Fibroblast of peridontal ligament (primary cell): ENCODE measurements at regions not wholly inside any gene's neighbourhood (a gene's known extent, or its start where the extent isn't known, plus 50 kb on each side); places are given as distances from the start of the nearest gene placed in this dataset.
"Not testable (repeated sequence)": the region's sequence is repeated elsewhere in the genome, so short reads cannot be mapped to it uniquely, and the experiment has no call there.

Experiments used
- DNase-seq: peaks from one replicate; pipeline ENCODE4 v3.0.0-alpha.2; 2010; ENCODE audit errors: extremely low read depth

DNA sequence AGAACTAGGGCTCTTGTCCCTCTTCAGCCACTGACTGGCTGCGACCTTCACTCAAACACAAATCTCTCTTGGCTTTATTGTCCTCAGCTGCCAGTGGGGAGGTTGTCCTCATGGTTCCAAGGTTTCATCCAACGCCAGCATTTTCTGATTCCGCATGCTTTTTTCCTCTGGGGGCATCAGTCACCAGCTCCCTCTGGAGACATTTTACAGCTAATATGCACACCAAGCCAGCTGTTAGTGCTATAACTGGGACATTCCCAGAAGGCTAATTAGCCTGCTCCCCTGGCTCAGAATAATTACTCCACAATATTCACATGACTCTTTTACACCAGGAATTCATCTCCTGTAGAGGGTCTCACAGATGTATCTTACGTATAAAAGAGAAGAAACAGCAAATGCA lies 193.6 kb upstream of the ANKRD55 start:
- DNase-seq, result no peak

DNA sequence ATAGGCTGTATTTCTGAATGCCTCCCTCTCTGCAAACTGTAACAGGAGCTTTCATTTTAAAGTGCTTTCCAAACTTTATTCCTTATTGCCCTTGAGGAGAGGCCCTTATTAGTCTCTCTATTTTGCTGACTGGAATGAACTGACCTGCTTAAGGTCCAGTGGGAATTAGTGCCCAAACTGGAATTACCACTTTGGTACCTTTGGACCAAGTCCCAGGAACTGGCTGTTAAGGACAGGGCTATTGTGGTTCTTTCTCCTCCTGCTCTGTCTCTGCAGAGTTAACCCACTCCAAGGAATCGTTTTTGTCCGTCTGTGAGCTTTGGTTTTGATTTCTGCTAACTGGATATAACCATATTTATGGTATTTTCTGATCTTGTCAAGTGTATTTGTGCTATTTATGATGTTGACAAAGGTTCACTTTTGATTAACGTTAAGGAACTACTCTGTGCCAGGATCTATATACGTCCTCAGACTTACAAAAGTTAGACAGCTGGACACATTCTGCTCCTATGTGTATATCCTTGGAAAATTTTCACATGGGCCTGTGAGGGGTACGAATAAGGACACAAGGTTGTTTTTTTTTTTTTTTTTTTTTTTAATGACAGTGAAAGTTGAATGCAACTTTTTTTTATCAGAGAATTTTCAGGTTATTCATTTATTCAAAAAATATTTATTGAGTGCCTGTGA lies 189.1 kb upstream of the ANKRD55 start:
- no peak for DNase-seq

DNA sequence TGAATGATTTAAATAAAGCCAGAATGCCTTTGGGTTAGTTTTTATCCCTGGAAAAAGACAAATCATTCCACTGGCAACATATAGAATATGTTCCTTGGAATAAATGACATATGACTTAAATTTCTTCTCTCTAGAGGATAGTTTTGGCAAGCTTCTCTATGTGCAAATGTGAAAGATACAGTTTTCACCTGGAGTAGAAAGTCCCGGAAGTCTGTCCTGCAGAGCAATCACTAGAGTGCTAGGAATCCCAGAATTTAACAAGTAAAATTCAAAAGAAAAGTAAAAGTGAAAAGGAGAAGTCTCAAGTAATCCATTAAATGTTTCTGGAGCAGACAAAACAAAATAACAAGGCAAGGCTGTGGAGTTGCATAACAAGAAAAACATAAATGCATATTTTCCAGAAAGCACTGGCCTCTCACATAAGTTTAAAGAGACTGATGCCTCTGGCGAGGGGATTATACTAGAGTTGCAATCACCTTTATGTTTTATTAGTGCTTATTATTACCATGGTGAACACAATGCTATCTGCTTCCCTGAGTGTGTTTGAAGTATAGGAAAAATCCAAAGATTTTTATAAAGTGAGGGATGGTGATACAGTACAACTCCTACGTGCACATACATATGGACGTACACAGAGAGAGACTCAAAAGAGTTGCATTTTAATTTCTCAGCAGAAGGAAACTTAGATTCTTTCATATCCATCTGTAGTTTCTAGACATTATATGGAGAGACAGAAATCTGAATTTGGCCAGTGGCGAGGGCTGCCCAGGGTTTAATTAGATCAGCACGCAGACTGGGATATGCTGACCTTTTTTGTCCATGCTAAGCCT lies 188.3 kb upstream of the ANKRD55 start:
- no peak for DNase-seq

DNA sequence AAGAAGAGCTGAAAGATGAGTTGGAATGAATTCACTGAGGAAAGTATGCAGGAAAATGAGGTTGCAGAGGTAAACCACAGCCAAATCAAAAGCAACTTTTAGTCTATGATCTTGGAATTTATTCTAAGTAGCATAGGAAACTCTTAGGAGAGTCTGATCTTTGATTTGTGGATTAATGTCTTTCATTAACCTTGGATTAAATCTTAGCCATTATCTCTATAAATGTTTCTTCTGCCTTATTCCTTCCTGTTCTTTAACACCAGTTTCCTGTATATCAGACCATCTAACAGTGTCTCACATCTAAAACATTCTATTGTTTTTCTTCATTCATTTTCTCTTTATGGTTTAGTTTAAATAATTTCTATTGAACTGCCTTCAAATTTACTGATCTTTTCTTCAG lies 187.2 kb upstream of the ANKRD55 start:
- DNase-seq, result no peak

DNA sequence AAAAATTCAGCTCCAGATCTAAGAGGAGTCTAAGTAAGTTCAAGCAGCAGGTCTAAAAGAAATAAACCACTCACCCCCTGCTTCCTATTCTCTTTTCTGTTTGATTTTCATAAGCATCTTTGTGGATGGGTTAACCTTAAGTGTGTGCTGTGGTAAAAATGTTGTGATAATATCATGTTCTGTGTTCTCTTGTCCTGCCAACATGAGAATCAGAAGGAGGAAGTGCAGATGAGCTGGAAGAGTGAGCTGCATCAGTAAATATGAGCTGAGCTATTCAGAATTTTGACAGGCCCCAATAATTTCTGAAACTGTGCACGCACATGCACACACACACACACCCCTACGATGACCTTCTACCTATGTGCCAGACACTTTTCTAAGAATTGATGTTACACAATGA lies 186.5 kb upstream of the ANKRD55 start:
- DNase-seq, result no peak

DNA sequence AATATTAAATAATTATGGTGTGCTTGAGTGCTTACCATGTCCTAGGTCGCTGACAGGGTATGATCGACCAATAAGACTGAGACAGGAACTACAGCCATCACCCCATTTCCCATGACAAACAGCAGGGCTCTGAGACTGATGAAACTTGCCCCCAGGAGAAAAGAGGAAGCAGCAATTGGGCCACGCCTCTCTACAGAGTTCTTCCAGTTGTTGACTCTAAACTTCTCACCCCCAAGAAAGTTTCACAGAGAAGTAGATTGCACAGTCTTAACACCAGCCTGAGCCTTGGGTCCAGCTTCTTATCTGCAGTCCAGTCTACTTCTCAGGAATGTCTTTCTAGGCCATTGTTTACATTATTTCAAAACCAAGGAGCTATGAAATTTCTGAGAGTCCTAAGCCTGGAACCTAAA lies 182.2 kb upstream of the ANKRD55 start:
- DNase-seq, result peak; percentile 23

DNA sequence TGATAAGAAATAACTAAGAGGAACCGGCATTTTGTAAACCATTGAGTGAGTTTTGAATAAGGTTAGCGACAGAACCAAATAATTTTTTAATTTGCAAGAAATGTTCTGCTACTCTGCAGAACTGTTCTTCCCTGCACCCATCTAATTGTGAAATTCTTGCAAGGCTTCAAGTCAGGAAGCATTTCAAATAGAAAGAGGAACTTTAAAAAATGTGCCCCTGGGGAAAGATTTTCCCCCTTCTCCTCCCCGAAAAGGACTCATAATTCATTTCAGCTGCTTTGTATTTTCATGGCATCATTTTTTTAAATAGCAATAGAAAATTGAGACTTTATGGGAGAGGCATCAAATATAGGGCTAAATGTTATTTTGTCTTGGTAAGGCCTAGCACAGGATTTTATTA lies 180.9 kb upstream of the ANKRD55 start:
- DNase-seq, result peak; percentile 35

DNA sequence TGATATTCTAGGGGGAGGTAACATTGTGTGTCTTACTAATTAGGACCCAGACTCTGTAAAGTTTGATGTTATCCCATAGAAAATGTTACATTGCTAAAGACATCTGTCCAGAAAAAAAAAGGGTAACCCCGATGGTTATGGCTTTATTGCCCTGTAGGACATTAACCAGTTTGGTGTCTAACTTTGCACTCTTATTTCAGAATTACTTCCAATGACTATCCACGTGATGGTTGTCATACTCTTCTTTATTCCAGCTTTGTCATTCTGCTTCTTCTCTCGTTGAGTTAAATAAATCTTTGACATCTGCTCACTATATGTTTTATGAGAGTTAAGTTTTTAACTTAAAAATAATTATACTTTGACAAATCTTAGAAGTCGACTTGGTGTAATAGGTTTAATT lies 180.4 kb upstream of the ANKRD55 start:
- DNase-seq, result no peak

DNA sequence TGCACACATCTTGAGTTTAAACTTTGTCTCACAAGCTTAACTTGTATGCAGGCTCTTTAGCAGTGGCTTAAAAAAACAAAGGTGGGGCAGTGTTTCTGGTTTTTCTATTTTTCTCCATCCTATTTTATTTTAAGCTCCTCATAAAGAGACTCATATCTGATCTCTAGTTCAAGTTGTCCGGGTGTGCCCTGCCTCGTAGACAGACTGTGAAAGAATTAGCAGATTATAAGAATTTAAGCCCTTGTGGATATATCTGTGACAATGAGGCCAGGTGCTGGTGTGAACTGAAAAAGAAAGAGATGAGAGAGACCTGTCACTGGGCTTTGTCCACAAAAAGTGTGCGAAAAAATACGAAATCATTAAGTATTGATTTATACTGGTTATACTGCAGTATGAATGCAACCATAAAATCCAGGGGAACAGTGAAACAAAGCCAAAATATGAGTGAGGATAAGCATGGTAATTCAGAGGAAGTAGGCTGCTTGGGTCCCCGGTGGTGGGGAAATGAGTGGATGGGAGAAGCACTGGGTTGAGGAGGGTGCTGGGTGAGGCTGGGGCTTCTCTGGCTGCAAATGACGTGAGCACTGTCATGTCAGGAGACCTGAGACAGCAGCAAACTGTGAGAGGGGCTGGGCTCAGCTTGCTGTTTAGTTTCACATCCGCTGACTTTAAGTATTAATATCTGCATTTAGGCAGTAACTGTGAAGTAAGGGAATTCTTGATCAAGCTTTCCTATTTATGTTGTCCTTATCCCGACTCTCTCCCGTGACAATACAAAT lies 179.7 kb upstream of the ANKRD55 start:
- no peak for DNase-seq

DNA sequence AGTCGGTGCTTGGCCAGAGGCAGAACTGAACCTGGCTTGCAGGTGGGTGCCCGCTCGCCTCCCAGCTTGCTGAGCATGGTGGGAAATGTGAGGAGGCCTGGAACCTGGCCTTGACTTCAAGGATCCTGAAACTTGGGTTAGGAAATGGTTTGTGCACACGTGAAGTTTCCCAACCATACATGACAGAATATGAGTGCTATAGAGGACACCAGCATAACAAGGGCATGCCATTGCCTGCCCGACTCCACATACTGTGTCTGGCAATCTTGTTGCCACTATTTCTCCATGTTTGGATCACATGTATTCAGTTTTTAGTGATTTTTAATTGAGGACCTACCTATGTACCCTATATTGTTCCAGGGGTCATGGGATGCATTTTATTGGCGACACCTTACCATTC lies 177.6 kb upstream of the ANKRD55 start:
- no peak for DNase-seq

DNA sequence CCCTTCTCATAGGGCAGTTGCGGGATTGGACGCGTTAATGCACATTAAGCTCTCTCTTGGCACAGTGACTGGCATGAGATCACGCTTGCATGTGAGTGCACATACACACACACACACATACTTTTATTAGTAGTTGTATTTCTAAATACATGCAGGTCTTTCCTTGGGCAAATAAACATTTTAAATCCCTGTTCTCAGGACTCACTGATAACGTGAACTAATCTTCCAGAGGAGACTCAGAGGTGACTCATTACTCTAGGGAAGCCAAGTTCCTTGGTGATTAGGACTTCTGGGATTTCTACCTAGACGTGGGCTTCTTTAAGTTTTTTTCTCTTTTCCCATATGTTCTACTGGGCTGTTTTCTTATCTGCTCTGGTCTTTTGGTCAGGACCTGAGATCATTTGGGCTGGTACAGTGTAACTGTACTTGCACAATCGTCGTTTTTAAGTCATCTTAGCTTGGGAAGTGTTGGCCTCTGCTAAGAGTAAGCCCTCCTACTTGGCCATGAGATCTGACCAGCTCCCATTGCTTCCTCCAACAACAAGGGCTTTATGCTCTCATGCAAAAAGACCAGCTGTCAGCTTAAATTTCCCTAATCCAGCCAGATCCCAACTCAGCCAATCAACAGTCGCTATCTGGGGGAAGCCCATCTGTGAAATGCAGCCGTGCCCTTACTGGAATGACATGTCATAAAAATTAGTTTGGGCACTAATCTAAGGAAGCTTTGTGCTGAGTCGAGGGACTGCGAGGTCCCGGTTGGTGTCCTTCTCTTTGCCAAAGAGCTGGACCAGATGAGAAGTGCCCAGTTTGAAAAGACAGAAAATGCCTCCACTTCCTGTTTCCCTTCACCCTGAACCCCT lies 176.4 kb upstream of the ANKRD55 start:
- DNase-seq, result peak; percentile 23

DNA sequence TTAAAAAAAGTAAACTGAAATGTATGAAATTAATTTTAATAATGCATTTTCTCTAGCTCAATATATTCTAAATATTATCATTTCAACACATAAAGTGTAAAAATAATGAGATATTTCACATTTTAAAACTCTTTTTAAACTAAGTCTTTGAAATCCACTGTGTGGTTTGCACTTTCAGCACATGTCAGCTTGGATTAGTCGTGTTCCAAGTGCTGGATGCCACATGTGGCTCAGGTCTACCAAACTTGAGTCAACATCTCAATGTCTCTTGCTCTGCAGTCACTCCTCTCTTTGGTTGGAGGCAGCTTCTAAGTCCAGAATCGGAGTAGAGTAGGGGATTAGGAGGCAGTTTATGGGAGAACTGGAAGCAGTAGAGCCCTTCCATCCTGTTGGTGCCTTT lies 173.7 kb upstream of the ANKRD55 start:
- DNase-seq, result no peak

DNA sequence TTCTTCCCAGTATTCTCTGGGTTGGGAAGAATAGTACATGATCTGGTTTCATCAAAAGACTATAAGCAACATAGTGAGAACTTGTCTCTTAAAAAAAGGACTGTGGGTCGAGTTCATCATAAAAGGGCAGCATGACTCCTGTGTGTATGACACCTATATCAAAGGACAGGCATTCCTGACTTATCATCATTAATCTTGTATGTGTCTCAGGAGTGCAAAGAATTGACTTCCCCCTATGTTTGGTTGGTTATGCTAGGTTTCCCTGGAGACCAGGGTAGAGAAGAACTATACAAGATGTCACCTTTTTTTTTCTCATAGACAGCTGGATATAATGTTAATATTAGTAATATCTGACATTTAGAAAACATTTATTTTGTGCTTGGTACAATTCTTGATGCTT lies 173.1 kb upstream of the ANKRD55 start:
- DNase-seq, result no peak

DNA sequence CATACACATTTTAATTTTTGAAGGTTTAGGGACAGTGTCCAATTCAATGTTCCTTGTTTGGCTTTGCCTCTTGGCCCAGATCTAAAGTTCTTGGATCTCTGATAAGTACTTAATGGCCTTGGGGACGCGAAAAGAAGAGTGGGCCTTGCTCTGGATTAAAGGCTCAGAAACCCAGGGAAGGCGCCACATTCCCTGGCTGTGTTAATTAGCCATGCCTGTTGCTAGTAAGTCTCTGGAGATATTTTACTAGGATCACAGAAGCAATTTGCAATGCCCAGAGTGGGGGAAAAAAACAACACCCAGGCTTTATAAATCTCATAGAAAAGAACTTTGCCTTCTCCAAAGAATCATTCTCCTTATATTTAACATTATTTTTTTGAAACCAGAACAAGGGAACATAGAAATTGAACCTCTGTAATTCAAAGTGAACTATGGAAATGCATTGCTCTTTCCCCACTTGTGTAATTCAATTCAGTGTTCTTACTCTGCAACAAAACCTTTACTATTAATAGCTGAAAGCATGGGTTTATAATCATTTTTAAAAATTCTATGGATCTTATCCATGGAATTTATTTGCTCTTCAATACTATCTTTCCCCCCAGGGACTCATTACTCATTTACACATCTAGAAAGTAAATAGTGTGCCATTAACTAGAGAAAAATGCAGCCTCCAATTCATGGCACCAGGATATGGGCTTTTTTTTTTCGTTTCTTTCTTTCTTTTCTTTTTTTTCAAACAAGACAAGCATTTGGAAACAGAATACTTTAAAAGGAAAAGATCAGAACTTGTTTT lies 172.2 kb upstream of the ANKRD55 start:
- no peak for DNase-seq

DNA sequence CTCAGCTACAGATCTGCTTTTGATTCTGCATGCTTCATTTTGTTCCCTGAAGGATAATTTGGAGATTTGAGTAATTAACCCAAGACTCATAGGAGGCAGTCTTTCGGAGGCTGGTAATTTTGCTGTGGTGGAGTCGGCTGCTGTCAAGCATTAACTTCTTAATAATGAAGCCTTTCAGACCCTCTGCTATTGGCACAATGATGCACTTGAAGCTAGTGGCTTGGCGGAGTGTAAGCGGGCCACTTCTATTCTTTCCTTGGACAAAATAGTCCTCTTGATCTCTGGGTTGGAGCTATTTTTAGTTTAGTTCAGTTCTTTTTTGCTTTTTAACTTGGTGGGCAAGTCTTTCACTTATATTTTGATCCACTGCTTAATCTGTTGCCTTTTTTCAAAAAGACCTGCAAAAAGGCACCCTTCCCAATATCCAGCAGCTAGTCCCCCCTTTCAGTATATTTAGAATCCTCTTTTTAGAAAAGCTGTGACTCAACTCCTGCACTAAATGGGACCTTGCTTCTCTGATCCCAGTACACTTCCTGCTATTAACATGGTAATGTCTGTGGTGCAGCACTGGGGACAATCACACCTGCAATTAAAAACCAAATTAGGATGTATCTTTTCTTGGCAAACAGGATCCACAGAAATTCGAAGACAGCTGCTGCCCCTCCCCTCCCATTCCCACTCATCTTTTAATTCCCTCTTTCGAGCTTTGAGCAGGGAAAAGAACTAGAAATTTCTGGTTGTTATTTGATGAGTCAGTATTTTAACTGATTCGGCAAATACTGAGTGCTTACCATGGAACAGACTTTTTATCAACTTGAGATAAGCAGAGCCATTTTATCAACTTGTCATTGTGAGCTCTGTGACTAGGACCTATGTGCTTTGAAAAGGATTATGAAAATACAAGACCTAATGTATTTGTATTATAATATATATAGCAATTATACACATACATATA lies 169.4 kb upstream of the ANKRD55 start:
- DNase-seq, result no peak

DNA sequence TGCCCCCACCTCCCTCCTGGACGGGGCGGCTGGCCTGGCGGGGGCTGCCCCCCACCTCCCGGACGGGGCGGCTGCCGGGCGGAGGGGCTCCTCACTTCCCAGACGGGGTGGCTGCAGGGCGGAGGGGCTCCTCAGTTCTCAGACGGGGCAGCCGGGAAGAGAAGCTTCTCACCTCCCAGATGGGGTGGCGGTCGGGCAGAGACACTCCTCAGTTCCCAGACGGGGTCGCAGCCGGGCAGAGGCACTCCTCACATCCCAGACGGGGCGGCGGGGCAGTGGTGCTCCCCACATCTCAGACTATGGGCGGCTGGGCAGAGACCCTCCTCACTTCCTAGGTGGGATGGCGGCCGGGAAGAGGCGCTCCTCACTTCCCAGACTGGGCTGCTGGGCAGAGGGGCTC lies 164.7 kb upstream of the ANKRD55 start:
- DNase-seq, result not testable (repeated sequence)

DNA sequence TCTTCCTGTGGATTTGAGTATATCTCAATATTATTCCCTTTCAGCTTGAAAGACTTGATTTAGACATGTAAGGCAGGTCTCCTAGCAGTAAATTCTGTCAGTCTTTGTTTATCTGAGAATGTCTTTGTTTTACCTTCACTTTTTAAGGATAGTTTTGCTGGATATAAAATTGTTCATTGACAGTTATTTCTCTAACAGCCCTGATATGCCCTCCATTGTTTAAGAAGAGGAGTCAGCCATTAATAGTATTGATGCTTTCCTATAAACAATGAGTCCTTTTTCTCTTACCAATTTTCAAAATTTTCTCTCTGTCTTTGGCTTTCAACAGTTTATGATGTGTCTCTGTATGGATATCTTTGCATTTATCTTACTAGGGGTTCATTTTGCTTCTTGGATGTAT lies 163.5 kb upstream of the ANKRD55 start:
- DNase-seq, result no peak

DNA sequence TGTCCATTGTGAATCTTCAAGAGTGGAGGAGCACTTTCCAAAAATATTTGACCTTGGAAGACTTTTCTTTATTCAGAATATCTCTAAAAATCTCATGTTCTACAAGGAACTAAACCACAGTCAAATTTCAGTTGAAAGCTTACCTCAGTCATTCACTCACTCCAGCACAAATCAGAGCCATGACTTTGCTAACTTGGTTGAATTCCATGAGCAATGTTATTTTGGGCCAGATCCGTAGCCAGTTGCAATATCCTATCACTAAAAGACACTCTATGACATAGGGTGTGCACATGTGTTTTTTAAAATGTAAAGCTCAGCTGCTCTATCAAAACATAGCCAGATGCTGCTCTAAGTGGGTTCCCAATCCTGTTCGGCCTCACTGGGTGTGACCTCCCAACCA lies 156.1 kb upstream of the ANKRD55 start:
- DNase-seq, result no peak

DNA sequence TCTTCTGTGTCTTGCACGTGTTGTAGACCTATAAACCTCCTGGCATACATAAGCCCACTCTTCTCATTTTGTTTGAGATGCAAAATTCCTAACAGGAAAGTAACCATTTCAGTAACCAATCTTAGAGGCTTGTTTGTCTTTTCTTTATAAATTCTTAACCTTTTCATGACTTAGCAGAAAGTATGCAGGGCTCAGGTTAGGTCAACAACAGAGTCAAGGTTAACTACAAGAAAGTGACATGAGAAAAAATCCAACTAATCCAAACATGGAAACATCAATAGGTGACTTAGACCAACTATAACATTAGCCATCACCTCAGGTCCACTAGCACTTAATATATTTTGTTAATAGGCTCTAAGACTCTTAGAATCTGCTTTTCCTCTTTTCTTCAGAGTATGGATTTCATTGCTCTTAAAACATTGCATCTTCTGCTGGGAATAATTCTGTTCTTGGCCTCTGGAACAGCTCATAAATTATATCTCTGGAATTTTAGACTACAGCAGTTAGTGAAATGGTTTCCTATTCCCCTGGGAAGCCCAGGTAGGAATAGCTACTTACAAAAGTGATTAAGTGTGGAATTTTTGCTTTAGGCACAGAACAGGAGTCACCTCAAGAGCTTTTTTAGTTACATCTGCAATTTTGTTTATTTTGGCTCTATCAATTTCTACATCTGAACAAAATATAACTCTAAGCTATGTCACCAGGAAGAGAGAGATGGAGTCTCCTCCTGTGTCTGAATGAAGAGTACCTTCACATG lies 155.3 kb upstream of the ANKRD55 start:
- no peak for DNase-seq
